GM12874 (cell line): ENCODE measurements at regions not wholly inside any gene's neighbourhood (a gene's known extent, or its start where the extent isn't known, plus 50 kb on each side); places are given as distances from the start of the nearest gene placed in this dataset.

Source experiments
- CTCF ChIP-seq: IDR thresholded peaks from 2 replicates; pipeline ENCODE4 v1.5.1; 2011; ENCODE audit warnings: low read depth, mild to moderate bottlenecking, control low read depth, low read length, moderate library complexity; ENCODE audit not compliant: insufficient read depth

GRCh38 chr10:29160150-29160617 is 128.7 kb upstream of the LYZL1 start:
- no peak for TF ChIP-seq CTCF

- no peak for TF ChIP-seq CTCF
These were observed 125.1 kb upstream of the LYZL1 start for GRCh38 chr10:29163746-29164145.

- TF ChIP-seq CTCF = no peak
These were observed 122.2 kb upstream of the LYZL1 start for GRCh38 chr10:29166713-29167112.

DNA sequence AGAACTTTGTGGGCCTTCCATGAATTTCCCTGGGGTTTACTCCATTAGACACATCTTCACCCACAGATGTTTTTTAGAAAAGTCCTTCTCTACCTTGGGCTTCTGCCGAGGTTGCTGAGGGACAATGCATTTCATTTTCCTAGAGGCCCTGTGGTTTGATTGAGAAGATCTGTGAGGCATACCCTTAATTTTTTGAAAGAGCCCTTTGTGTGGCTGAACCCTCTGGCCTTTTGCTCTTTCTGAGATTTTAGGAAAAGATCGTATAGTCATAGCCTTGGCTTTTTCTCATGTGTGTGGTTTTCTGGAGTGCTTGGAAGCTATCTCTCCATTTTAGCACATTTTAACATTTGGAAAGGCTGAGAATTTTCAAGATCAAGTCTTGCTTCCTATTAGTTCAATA is 119.8 kb upstream of the LYZL1 start:
- TF ChIP-seq CTCF = no peak

- no peak for TF ChIP-seq CTCF
These were observed 117.2 kb upstream of the LYZL1 start for GRCh38 chr10:29171717-29172116.

GRCh38 chr10:29174389-29174788 is 114.5 kb upstream of the LYZL1 start:
- no peak for TF ChIP-seq CTCF

GRCh38 chr10:29176845-29177832 is 111.7 kb upstream of the LYZL1 start:
- no peak for TF ChIP-seq CTCF
